K562 (cell line): ENCODE measurements at regions not wholly inside any gene's neighbourhood (a gene's known extent, or its start where the extent isn't known, plus 50 kb on each side); places are given as distances from the start of the nearest gene placed in this dataset.

ENCODE experiments used
- FOXM1 ChIP-seq, 2 experiments: fragments of 450-650 bp in 1 of 2; sonication (generic) in 1 of 2; formaldehyde crosslinking in 1 of 2; IDR thresholded peaks; 2 replicates each; pipeline versions ENCODE4 v1.6.1 to v1.9.0; 2017 to 2022; ENCODE audit warnings: low read depth in 2 of 2, mild to moderate bottlenecking in 2 of 2, missing genetic modification reagents in 1 of 2, moderate library complexity in 1 of 2
- NR1H2 ChIP-seq: sonication (generic); formaldehyde crosslinking; IDR thresholded peaks from 2 replicates; pipeline ENCODE4 v1.4.0; 2020; ENCODE audit warnings: mild to moderate bottlenecking, missing genetic modification reagents
- NR2C2 ChIP-seq, 2 experiments: fragments of 200-800 bp in 1 of 2; sonication (Bioruptor generic) in 1 of 2; sonication (generic) in 1 of 2; formaldehyde crosslinking in 1 of 2; IDR thresholded peaks; 2 replicates each; pipeline versions ENCODE4 v1.6.1 to v1.8.0; 2016 to 2022; ENCODE audit warnings: mild to moderate bottlenecking in 1 of 2, missing compliant biosample characterization in 1 of 2, missing genetic modification characterization in 1 of 2, missing genetic modification reagents in 1 of 2
- TF ChIP-seq, protein P1 (sequence below): fragments of 250-450 bp; sonication (Bioruptor Pico); IDR thresholded peaks from 2 replicates; pipeline ENCODE4 v1.5.0; 2020; ENCODE audit warnings: mild to moderate bottlenecking, borderline replicate concordance
- TF ChIP-seq, protein P2 (sequence below): fragments of 450-650 bp; formaldehyde crosslinking; IDR thresholded peaks from 2 replicates; pipeline ENCODE4 v1.4.0; 2022; ENCODE audit warnings: missing genetic modification characterization

DNA sequence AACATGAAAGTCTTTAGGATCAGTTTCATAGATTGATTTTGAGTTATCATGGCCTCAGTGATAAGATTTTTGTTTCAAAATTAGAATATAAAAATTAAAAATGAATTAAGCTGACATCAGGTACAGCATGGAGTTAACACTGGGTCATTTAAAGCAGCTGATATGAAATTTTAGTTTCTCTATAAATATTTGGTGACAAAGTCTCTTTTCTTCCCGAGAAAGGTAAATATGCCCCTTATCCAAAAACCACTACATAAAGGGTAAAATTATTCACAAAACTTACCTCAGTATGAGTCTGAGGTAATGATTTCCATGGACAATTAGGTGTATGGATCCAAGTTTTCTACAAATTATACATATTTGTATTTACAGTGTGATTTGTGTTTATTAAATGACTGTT lies 121.5 kb upstream of the PJA2 start:
- TF ChIP-seq, protein P1, sequence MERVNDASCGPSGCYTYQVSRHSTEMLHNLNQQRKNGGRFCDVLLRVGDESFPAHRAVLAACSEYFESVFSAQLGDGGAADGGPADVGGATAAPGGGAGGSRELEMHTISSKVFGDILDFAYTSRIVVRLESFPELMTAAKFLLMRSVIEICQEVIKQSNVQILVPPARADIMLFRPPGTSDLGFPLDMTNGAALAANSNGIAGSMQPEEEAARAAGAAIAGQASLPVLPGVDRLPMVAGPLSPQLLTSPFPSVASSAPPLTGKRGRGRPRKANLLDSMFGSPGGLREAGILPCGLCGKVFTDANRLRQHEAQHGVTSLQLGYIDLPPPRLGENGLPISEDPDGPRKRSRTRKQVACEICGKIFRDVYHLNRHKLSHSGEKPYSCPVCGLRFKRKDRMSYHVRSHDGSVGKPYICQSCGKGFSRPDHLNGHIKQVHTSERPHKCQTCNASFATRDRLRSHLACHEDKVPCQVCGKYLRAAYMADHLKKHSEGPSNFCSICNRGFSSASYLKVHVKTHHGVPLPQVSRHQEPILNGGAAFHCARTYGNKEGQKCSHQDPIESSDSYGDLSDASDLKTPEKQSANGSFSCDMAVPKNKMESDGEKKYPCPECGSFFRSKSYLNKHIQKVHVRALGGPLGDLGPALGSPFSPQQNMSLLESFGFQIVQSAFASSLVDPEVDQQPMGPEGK (CRISPR knock-in tag) = no peak
- TF ChIP-seq NR1H2 (CRISPR knock-in tag) (no peak), NR2C2 (CRISPR knock-in tag; IDR thresholded peaks at IDR 0.05) (no peak), NR2C2 (tag; IDR thresholded peaks at IDR 0.05) (no peak), FOXM1 (IDR thresholded peaks at IDR 0.05; ENCODE audit: low read depth) (no peak), FOXM1 (CRISPR knock-in tag; IDR thresholded peaks at IDR 0.05; ENCODE audit: low read depth) (no peak)
- TF ChIP-seq, protein P2, sequence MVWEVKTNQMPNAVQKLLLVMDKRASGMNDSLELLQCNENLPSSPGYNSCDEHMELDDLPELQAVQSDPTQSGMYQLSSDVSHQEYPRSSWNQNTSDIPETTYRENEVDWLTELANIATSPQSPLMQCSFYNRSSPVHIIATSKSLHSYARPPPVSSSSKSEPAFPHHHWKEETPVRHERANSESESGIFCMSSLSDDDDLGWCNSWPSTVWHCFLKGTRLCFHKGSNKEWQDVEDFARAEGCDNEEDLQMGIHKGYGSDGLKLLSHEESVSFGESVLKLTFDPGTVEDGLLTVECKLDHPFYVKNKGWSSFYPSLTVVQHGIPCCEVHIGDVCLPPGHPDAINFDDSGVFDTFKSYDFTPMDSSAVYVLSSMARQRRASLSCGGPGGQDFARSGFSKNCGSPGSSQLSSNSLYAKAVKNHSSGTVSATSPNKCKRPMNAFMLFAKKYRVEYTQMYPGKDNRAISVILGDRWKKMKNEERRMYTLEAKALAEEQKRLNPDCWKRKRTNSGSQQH (CRISPR knock-in tag) = no peak
